Brain microvascular endothelial cell (primary cell): ENCODE measurements at regions not wholly inside any gene's neighbourhood (a gene's known extent, or its start where the extent isn't known, plus 50 kb on each side); places are given as distances from the start of the nearest gene placed in this dataset.

Experiments used
- DNase-seq: peaks from one replicate; pipeline ENCODE4 v3.0.0-alpha.2; 2020
- H3K27ac ChIP-seq: fragments of 250-450 bp; sonication (Bioruptor Pico); 2 replicates; pipeline ENCODE4 v1.5.1; 2020; ENCODE audit warnings: mild to moderate bottlenecking, moderate library complexity
- H3K27me3 ChIP-seq: fragments of 250-450 bp; sonication (Bioruptor Pico); replicated peaks from 2 replicates; pipeline ENCODE4 v1.5.1; 2020; ENCODE audit warnings: mild to moderate bottlenecking
- H3K36me3 ChIP-seq: fragments of 250-450 bp; sonication (Bioruptor Pico); replicated peaks from 2 replicates; pipeline ENCODE4 v1.5.1; 2020; ENCODE audit warnings: mild to moderate bottlenecking
- H3K4me3 ChIP-seq: 2 replicates; pipeline ENCODE4 v1.5.1; 2011; ENCODE audit warnings: low read depth, mild to moderate bottlenecking, control low read depth, low read length, moderate library complexity
- in situ Hi-C: cut with HindIII; loops from 2 replicates; pipeline ENCODE4 v1.10.0; 2017; ENCODE audit warnings: low sequenced_read_pairs, low pct_ligation_motif_present
- TF ChIP-seq, protein P1 (sequence below): IDR thresholded peaks from 2 replicates; pipeline ENCODE4 v1.5.1; 2011; ENCODE audit warnings: low read depth, mild to moderate bottlenecking, moderate library complexity, low read length, control low read depth, inconsistent platforms; ENCODE audit errors: missing control alignments

DNA sequence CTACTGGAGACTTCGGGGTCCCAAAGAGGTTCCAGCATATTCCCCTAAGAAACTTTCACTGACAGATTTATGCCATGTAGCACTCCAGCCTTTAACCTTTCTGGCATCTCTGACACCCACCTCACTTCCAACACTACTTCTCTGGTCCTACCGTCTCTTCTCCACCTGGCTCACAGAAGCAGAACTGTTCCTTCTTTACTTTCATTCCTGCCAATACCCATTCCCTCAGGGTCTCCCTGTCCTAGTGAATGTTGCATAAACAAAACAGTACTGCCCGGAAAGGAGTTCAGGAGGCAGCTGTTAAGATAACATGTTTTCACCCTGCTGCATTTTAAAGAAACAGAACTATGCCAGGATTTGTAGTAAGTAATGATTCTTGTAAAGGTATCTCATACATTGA is 136.0 kb upstream of the MIR17HG start:
- no peak overlapping the region for H3K27ac ChIP-seq
- no peaks in the 10 kb centered on the region for H3K27me3 ChIP-seq
- no peak overlapping the region for H3K4me3 ChIP-seq
- in situ Hi-C loops, result no loop called here
- TF ChIP-seq, protein P1, sequence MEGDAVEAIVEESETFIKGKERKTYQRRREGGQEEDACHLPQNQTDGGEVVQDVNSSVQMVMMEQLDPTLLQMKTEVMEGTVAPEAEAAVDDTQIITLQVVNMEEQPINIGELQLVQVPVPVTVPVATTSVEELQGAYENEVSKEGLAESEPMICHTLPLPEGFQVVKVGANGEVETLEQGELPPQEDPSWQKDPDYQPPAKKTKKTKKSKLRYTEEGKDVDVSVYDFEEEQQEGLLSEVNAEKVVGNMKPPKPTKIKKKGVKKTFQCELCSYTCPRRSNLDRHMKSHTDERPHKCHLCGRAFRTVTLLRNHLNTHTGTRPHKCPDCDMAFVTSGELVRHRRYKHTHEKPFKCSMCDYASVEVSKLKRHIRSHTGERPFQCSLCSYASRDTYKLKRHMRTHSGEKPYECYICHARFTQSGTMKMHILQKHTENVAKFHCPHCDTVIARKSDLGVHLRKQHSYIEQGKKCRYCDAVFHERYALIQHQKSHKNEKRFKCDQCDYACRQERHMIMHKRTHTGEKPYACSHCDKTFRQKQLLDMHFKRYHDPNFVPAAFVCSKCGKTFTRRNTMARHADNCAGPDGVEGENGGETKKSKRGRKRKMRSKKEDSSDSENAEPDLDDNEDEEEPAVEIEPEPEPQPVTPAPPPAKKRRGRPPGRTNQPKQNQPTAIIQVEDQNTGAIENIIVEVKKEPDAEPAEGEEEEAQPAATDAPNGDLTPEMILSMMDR, result no peak
- H3K36me3 ChIP-seq, result no peaks in the 10 kb centered on the region
- no peak for DNase-seq

- H3K27me3 ChIP-seq, result no peaks in the 10 kb centered on the region
- in situ Hi-C loops, result no loop called here
- no peak overlapping the region for H3K4me3 ChIP-seq
- H3K27ac ChIP-seq, result no peak overlapping the region
- H3K36me3 ChIP-seq, result no peaks in the 10 kb centered on the region
- no peak for DNase-seq
- TF ChIP-seq, protein P1, result no peak
Observed at GRCh38 chr13:91212231-91212630, 135.3 kb upstream of the MIR17HG start.

DNA sequence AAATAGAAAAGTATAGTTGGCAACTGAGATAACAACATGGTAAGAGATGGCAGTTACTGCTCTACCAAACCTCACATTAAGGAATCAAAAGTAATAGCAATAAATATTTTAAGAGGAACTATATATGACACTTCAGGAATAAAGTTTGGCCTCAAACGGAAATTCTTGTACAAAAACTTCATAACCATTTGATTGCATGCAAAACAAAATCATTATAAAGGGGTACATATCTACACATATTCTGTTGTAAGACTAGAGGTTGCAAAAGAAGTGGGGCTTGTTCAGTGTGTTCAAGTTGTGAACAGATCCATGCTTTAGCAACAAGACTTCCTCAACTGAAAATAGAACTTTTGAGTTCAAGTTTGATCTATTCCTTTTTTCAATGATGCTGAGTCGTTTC is 133.5 kb upstream of the MIR17HG start:
- Histone ChIP-seq H3K36me3 (no peaks in the 10 kb centered on the region), H3K4me3 (no peak overlapping the region), H3K27ac (no peak overlapping the region), H3K27me3 (no peaks in the 10 kb centered on the region)
- no peak for DNase-seq
- in situ Hi-C loops, result no loop called here
- TF ChIP-seq, protein P1, result no peak

- Histone ChIP-seq H3K4me3 (no peak overlapping the region), H3K27ac (no peak overlapping the region), H3K36me3 (no peaks in the 10 kb centered on the region), H3K27me3 (no peaks in the 10 kb centered on the region)
- in situ Hi-C loops, result no loop called here
- TF ChIP-seq, protein P1, result no peak
- DNase-seq, result no peak
Observed at GRCh38 chr13:91216928-91217700, 130.4 kb upstream of the MIR17HG start.

DNA sequence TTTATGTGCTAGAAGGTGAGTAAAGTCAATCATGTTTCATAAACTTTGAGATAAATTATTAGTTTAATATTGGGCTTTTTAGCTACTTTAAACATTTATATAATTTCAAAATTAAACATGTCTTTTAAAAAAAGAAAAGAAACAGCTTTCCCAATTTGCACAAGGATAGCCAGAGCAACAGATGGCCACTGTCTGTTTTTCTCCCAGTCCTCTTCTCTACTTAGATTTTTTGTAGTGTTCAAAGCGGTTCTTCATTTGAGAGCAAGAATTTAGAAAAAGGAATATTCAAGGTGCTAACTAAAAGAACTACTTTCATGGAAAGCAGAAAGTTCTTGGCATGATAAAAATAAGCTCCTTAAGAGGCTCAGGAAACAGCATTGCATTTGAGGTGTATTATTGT is 128.3 kb upstream of the MIR17HG start:
- Histone ChIP-seq H3K27me3 (no peaks in the 10 kb centered on the region), H3K36me3 (no peaks in the 10 kb centered on the region), H3K4me3 (no peak overlapping the region), H3K27ac (no peak overlapping the region)
- in situ Hi-C loops, result no loop called here
- no peak for DNase-seq
- TF ChIP-seq, protein P1, result no peak

DNA sequence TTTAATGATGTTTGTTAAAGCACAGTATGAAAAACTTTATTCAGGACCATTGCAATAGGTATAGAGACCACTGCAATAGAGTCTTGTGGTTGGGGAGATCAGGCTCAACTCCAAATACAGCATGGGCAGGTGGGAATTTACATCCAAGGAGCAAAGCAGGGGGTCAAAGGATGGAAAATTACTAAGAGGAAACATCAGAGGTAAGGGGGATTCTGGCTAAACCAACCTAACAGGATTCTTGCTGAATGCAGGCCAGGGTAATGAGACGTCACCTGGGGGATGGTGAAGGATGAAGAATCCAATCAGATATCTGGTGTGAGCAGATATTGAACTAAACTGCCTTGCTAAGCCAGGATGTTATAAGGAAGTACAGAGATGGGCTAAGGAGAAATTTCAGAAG is 126.6 kb upstream of the MIR17HG start:
- TF ChIP-seq, protein P1, result no peak
- no peaks in the 10 kb centered on the region for H3K27me3 ChIP-seq
- H3K27ac ChIP-seq, result no peak overlapping the region
- no peaks in the 10 kb centered on the region for H3K36me3 ChIP-seq
- no peak for DNase-seq
- no peak overlapping the region for H3K4me3 ChIP-seq
- in situ Hi-C loops, result no loop called here
